Neural progenitor cell (in vitro differentiated cells): ENCODE measurements at regions not wholly inside any gene's neighbourhood (a gene's known extent, or its start where the extent isn't known, plus 50 kb on each side); places are given as distances from the start of the nearest gene placed in this dataset.
"Not testable (repeated sequence)": the region's sequence is repeated elsewhere in the genome, so short reads cannot be mapped to it uniquely, and the experiment has no call there.

Experiments used
- DNase-seq: peaks from one replicate; pipeline ENCODE4 v3.0.0-alpha.2; 2016; ENCODE audit warnings: low spot score
- H2AFZ ChIP-seq: fragments of 200-600 bp; sonication (generic); replicated peaks from 2 replicates; pipeline ENCODE4 v1.6.1; 2016; ENCODE audit warnings: antibody characterized with exemption
- H3F3A ChIP-seq: fragments of 200-600 bp; sonication (generic); 2 replicates; pipeline ENCODE4 v1.6.1; 2016; ENCODE audit warnings: antibody characterized with exemption, low read depth
- H3K27ac ChIP-seq: fragments of 200-600 bp; sonication (generic); 2 replicates; pipeline ENCODE4 v1.5.1; 2016; ENCODE audit warnings: mild to moderate bottlenecking
- H3K27me3 ChIP-seq: fragments of 200-600 bp; sonication (generic); 2 replicates; pipeline ENCODE4 v1.6.1; 2016; ENCODE audit warnings: mild to moderate bottlenecking, moderate library complexity
- H3K36me3 ChIP-seq: fragments of 200-600 bp; sonication (generic); 2 replicates; pipeline ENCODE4 v1.5.1; 2016
- H3K4me1 ChIP-seq: fragments of 200-600 bp; sonication (generic); 2 replicates; pipeline ENCODE4 v1.6.1; 2016; ENCODE audit warnings: mixed run types
- H3K4me2 ChIP-seq: fragments of 200-600 bp; sonication (generic); 2 replicates; pipeline ENCODE4 v1.6.1; 2016
- H3K4me3 ChIP-seq: fragments of 200-600 bp; sonication (generic); 2 replicates; pipeline ENCODE4 v1.5.1; 2016
- H3K79me2 ChIP-seq: fragments of 200-600 bp; sonication (generic); 2 replicates; pipeline ENCODE4 v1.6.1; 2016; ENCODE audit warnings: low read depth
- H3K9ac ChIP-seq: fragments of 200-600 bp; sonication (generic); 2 replicates; pipeline ENCODE4 v1.6.1; 2016
- H3K9me3 ChIP-seq: fragments of 200-600 bp; sonication (generic); 2 replicates; pipeline ENCODE4 v1.5.1; 2016; ENCODE audit warnings: low read depth
- H4K20me1 ChIP-seq: fragments of 200-600 bp; sonication (generic); 2 replicates; pipeline ENCODE4 v1.6.1; 2016; ENCODE audit warnings: low read depth
- H3K27ac Mint-ChIP-seq: 3 replicates; pipeline ENCODE4 v1.8.0; 2021; ENCODE audit warnings: mixed read lengths
- H3K27me3 Mint-ChIP-seq: 2 replicates; pipeline ENCODE4 v1.8.0; 2022; ENCODE audit warnings: low read depth, mild to moderate bottlenecking, inconsistent platforms, moderate library complexity, mixed read lengths; ENCODE audit not compliant: insufficient read depth
- H3K36me3 Mint-ChIP-seq: 3 replicates; pipeline ENCODE4 v1.8.0; 2021; ENCODE audit warnings: mixed read lengths
- H3K4me1 Mint-ChIP-seq: 3 replicates; pipeline ENCODE4 v1.8.0; 2021; ENCODE audit warnings: mixed read lengths
- H3K4me3 Mint-ChIP-seq: 3 replicates; pipeline ENCODE4 v1.8.0; 2021; ENCODE audit warnings: mild to moderate bottlenecking, moderate library complexity, mixed read lengths
- H3K9me3 Mint-ChIP-seq: 3 replicates; pipeline ENCODE4 v1.8.0; 2020; ENCODE audit warnings: mixed read lengths
- CTCF ChIP-seq: fragments of 200-600 bp; sonication (generic); IDR thresholded peaks from 2 replicates; pipeline ENCODE4 v1.5.1; 2017; ENCODE audit warnings: antibody characterized with exemption, mild to moderate bottlenecking
- EZH2 ChIP-seq: fragments of 200-600 bp; sonication (generic); IDR thresholded peaks from 2 replicates; pipeline ENCODE4 v1.6.1; 2017; ENCODE audit warnings: antibody characterized with exemption, mild to moderate bottlenecking, moderate library complexity
- EZH2phosphoT487 ChIP-seq: fragments of 200-600 bp; sonication (generic); IDR thresholded peaks from 2 replicates; pipeline ENCODE4 v1.6.1; 2017; ENCODE audit warnings: antibody characterized with exemption

GRCh38 chr18:9047715-9048114 is 54.8 kb upstream of the NDUFV2 start:
- Histone ChIP-seq H3K27me3 (no peaks in the 10 kb centered on the region), H3F3A (no peaks in the 10 kb centered on the region), H3K79me2 (no peaks in the 10 kb centered on the region), H3K4me2 (no peak overlapping the region), H3K4me1 (no peaks in the 10 kb centered on the region), H3K9ac (no peak overlapping the region), H3K9me3 (peaks cover 3% of the 10 kb centered on the region), H3K27ac (no peak overlapping the region), H3K4me3 (no peak overlapping the region), H2AFZ (no peak overlapping the region), H3K36me3 (no peaks in the 10 kb centered on the region), H4K20me1 (no peaks in the 10 kb centered on the region)
- TF ChIP-seq EZH2 (no peak), EZH2phosphoT487 (no peak), CTCF (no peak)
- Mint-ChIP-seq H3K4me3 (no peak overlapping the region), H3K4me1 (no peaks in the 10 kb centered on the region), H3K27me3 (peaks cover 4% of the 10 kb centered on the region), H3K36me3 (peaks cover 2% of the 10 kb centered on the region), H3K9me3 (peaks cover 27% of the 10 kb centered on the region), H3K27ac (no peak overlapping the region)
- no peak for DNase-seq

- peaks cover 4% of the 10 kb centered on the region for H3K27me3 Mint-ChIP-seq
- H3K27ac ChIP-seq, result no peak overlapping the region
- H3K27ac Mint-ChIP-seq, result no peak overlapping the region
- no peaks in the 10 kb centered on the region for H3K4me1 ChIP-seq
- H3F3A ChIP-seq, result no peaks in the 10 kb centered on the region
- H3K9me3 ChIP-seq, result peaks cover 3% of the 10 kb centered on the region
- H3K4me3 Mint-ChIP-seq, result no peak overlapping the region
- H3K4me2 ChIP-seq, result no peak overlapping the region
- H3K4me3 ChIP-seq, result no peak overlapping the region
- H3K36me3 Mint-ChIP-seq, result peaks cover 2% of the 10 kb centered on the region
- DNase-seq, result no peak
- no peaks in the 10 kb centered on the region for H4K20me1 ChIP-seq
- H3K27me3 ChIP-seq, result no peaks in the 10 kb centered on the region
- H3K9ac ChIP-seq, result no peak overlapping the region
- H2AFZ ChIP-seq, result no peak overlapping the region
- peaks cover 30% of the 10 kb centered on the region for H3K9me3 Mint-ChIP-seq
- no peaks in the 10 kb centered on the region for H3K36me3 ChIP-seq
- TF ChIP-seq CTCF, result no peak
- no peak for TF ChIP-seq EZH2
- no peak for TF ChIP-seq EZH2phosphoT487
- no peaks in the 10 kb centered on the region for H3K79me2 ChIP-seq
- H3K4me1 Mint-ChIP-seq, result no peaks in the 10 kb centered on the region
Measured at GRCh38 chr18:9048236-9048635, 54.3 kb upstream of the NDUFV2 start.

GRCh38 chr18:9048808-9049494 is 53.5 kb upstream of the NDUFV2 start:
- no peak overlapping the region for H3K27ac Mint-ChIP-seq
- H3K4me2 ChIP-seq, result no peak overlapping the region
- H3K36me3 ChIP-seq, result no peaks in the 10 kb centered on the region
- H3K4me3 Mint-ChIP-seq, result no peak overlapping the region
- H3K4me1 ChIP-seq, result no peaks in the 10 kb centered on the region
- no peak overlapping the region for H3K4me3 ChIP-seq
- peaks cover 30% of the 10 kb centered on the region for H3K9me3 Mint-ChIP-seq
- H3K27me3 Mint-ChIP-seq, result peaks cover 2% of the 10 kb centered on the region
- H4K20me1 ChIP-seq, result no peaks in the 10 kb centered on the region
- H3K36me3 Mint-ChIP-seq, result peaks cover 2% of the 10 kb centered on the region
- no peaks in the 10 kb centered on the region for H3F3A ChIP-seq
- peaks cover 3% of the 10 kb centered on the region for H3K9me3 ChIP-seq
- no peak overlapping the region for H3K27ac ChIP-seq
- H2AFZ ChIP-seq, result no peak overlapping the region
- no peaks in the 10 kb centered on the region for H3K4me1 Mint-ChIP-seq
- TF ChIP-seq EZH2, result no peak
- TF ChIP-seq EZH2phosphoT487, result no peak
- H3K9ac ChIP-seq, result no peak overlapping the region
- H3K79me2 ChIP-seq, result no peaks in the 10 kb centered on the region
- no peaks in the 10 kb centered on the region for H3K27me3 ChIP-seq
- no peak for DNase-seq

- no peak overlapping the region for H3K4me3 Mint-ChIP-seq
- Histone ChIP-seq H3K79me2 (no peaks in the 10 kb centered on the region), H3K9ac (no peak overlapping the region), H3K4me3 (no peak overlapping the region), H3K27me3 (no peaks in the 10 kb centered on the region), H3K9me3 (peaks cover 3% of the 10 kb centered on the region), H3K36me3 (no peaks in the 10 kb centered on the region), H3F3A (no peaks in the 10 kb centered on the region), H4K20me1 (no peaks in the 10 kb centered on the region), H3K27ac (no peak overlapping the region), H3K4me1 (no peaks in the 10 kb centered on the region), H2AFZ (no peak overlapping the region), H3K4me2 (no peak overlapping the region)
- H3K27me3 Mint-ChIP-seq, result peaks cover 2% of the 10 kb centered on the region
- peaks cover 30% of the 10 kb centered on the region for H3K9me3 Mint-ChIP-seq
- H3K27ac Mint-ChIP-seq, result no peak overlapping the region
- DNase-seq, result no peak
- peaks cover 2% of the 10 kb centered on the region for H3K36me3 Mint-ChIP-seq
- H3K4me1 Mint-ChIP-seq, result no peaks in the 10 kb centered on the region
- no peak for TF ChIP-seq EZH2phosphoT487
- TF ChIP-seq CTCF, result no peak
- TF ChIP-seq EZH2, result no peak
Measured at GRCh38 chr18:9049495-9049809, 53.0 kb upstream of the NDUFV2 start.

GRCh38 chr18:9050628-9051284 is 51.7 kb upstream of the NDUFV2 start:
- H3K4me2 ChIP-seq, H4K20me1 ChIP-seq, H3K4me1 ChIP-seq, H2AFZ ChIP-seq, H3K27ac ChIP-seq, H3K36me3 Mint-ChIP-seq, DNase-seq, H3K9me3 ChIP-seq, H3K27me3 Mint-ChIP-seq, H3K36me3 ChIP-seq, H3K4me1 Mint-ChIP-seq, H3K4me3 ChIP-seq, H3K27me3 ChIP-seq, H3F3A ChIP-seq, H3K4me3 Mint-ChIP-seq, H3K79me2 ChIP-seq, H3K9ac ChIP-seq, H3K27ac Mint-ChIP-seq: not testable (repeated sequence)
- peaks cover 30% of the 10 kb centered on the region for H3K9me3 Mint-ChIP-seq
